ENCODE measurements at regions not wholly inside any gene's neighbourhood (a gene's known extent, or its start where the extent isn't known, plus 50 kb on each side); places are given as distances from the start of the nearest gene placed in this dataset.

- peaks cover 4% of the 10 kb centered on the region for H3K27me3 ChIP-seq (ENCODE audit: insufficient read depth, low read length)
- no peak for TF ChIP-seq EZH2 (IDR thresholded peaks at IDR 0.05; ENCODE audit: insufficient read depth, low read length)
- TF ChIP-seq CTCF (IDR thresholded peaks at IDR 0.05; ENCODE audit: insufficient read depth, low read depth, low read length) = no peak
- FAIRE-seq (no peak), DNase-seq (ENCODE audit: low read depth) (no peak)
- peaks cover 30% of the 10 kb centered on the region for H3K27me3 Mint-ChIP-seq (ENCODE audit: low read depth, unreplicated experiment)
- no peak overlapping the region for H3K4me3 ChIP-seq (ENCODE audit: insufficient read depth, low read depth, low read length)
- no peaks in the 10 kb centered on the region for H3K36me3 Mint-ChIP-seq (ENCODE audit: low read depth, unreplicated experiment)
- H3K4me3 Mint-ChIP-seq (ENCODE audit: unreplicated experiment) = no peak overlapping the region
- H3K9me3 ChIP-seq (ENCODE audit: insufficient read depth, low read depth, low read length) = no peaks in the 10 kb centered on the region
- no peaks in the 10 kb centered on the region for H3K36me3 ChIP-seq (ENCODE audit: insufficient read depth, low read length)
- peaks cover 9% of the 10 kb centered on the region for H3K4me1 Mint-ChIP-seq (ENCODE audit: low read depth, unreplicated experiment)
- no peak overlapping the region for H3K27ac ChIP-seq (ENCODE audit: low read depth, low read length)
- H2AFZ ChIP-seq (ENCODE audit: low read depth, low read length) = no peak overlapping the region
- no peak overlapping the region for H3K4me2 ChIP-seq (ENCODE audit: low read length)
- no peak overlapping the region for H3K9ac ChIP-seq (ENCODE audit: low read length)
- peaks cover 2% of the 10 kb centered on the region for H3K9me3 Mint-ChIP-seq (ENCODE audit: unreplicated experiment)
- no peaks in the 10 kb centered on the region for H4K20me1 ChIP-seq (ENCODE audit: insufficient read depth, low read length)
- H3K27ac Mint-ChIP-seq (ENCODE audit: unreplicated experiment) = no peak overlapping the region
- H3K4me1 ChIP-seq (ENCODE audit: insufficient read depth, low read length) = no peaks in the 10 kb centered on the region
- no peaks in the 10 kb centered on the region for H3K79me2 ChIP-seq (ENCODE audit: insufficient read depth, low read length)
These were observed 138.3 kb downstream of the FOXL1 start for GRCh38 chr16:86716649-86717048.

GRCh38 chr16:86718118-86718517 is 139.8 kb downstream of the FOXL1 start:
- no peaks in the 10 kb centered on the region for H3K9me3 Mint-ChIP-seq (ENCODE audit: unreplicated experiment)
- TF ChIP-seq CTCF (IDR thresholded peaks at IDR 0.05; ENCODE audit: insufficient read depth, low read depth, low read length) = no peak
- no peak for TF ChIP-seq EZH2 (IDR thresholded peaks at IDR 0.05; ENCODE audit: insufficient read depth, low read length)
- peaks cover 3% of the 10 kb centered on the region for H3K27me3 ChIP-seq (ENCODE audit: insufficient read depth, low read length)
- no peaks in the 10 kb centered on the region for H4K20me1 ChIP-seq (ENCODE audit: insufficient read depth, low read length)
- FAIRE-seq = no peak
- H3K36me3 Mint-ChIP-seq (ENCODE audit: low read depth, unreplicated experiment) = no peaks in the 10 kb centered on the region
- no peak overlapping the region for H3K4me2 ChIP-seq (ENCODE audit: low read length)
- H3K9me3 ChIP-seq (ENCODE audit: insufficient read depth, low read depth, low read length) = no peaks in the 10 kb centered on the region
- no peak for DNase-seq (ENCODE audit: low read depth)
- H3K27ac Mint-ChIP-seq (ENCODE audit: unreplicated experiment) = no peak overlapping the region
- no peaks in the 10 kb centered on the region for H3K4me1 ChIP-seq (ENCODE audit: insufficient read depth, low read length)
- no peak overlapping the region for H3K27ac ChIP-seq (ENCODE audit: low read depth, low read length)
- no peak overlapping the region for H3K4me3 ChIP-seq (ENCODE audit: insufficient read depth, low read depth, low read length)
- no peak overlapping the region for H3K4me3 Mint-ChIP-seq (ENCODE audit: unreplicated experiment)
- peaks cover 9% of the 10 kb centered on the region for H3K4me1 Mint-ChIP-seq (ENCODE audit: low read depth, unreplicated experiment)
- no peak overlapping the region for H3K9ac ChIP-seq (ENCODE audit: low read length)
- no peak overlapping the region for H2AFZ ChIP-seq (ENCODE audit: low read depth, low read length)
- no peaks in the 10 kb centered on the region for H3K79me2 ChIP-seq (ENCODE audit: insufficient read depth, low read length)
- no peaks in the 10 kb centered on the region for H3K36me3 ChIP-seq (ENCODE audit: insufficient read depth, low read length)
- peaks cover 32% of the 10 kb centered on the region for H3K27me3 Mint-ChIP-seq (ENCODE audit: low read depth, unreplicated experiment)

GRCh38 chr16:86722970-86723369 is 144.6 kb downstream of the FOXL1 start:
- Mint-ChIP-seq H3K4me3 (ENCODE audit: unreplicated experiment) (no peak overlapping the region), H3K27ac (ENCODE audit: unreplicated experiment) (no peak overlapping the region), H3K36me3 (ENCODE audit: low read depth, unreplicated experiment) (no peaks in the 10 kb centered on the region), H3K4me1 (ENCODE audit: low read depth, unreplicated experiment) (peaks cover 2% of the 10 kb centered on the region), H3K9me3 (ENCODE audit: unreplicated experiment) (no peaks in the 10 kb centered on the region), H3K27me3 (ENCODE audit: low read depth, unreplicated experiment) (peaks cover 47% of the 10 kb centered on the region)
- no peak for FAIRE-seq
- TF ChIP-seq EZH2 (IDR thresholded peaks at IDR 0.05; ENCODE audit: insufficient read depth, low read length) (no peak), CTCF (IDR thresholded peaks at IDR 0.05; ENCODE audit: insufficient read depth, low read depth, low read length) (no peak)
- H4K20me1 ChIP-seq (ENCODE audit: insufficient read depth, low read length) = no peaks in the 10 kb centered on the region
- H3K4me3 ChIP-seq (ENCODE audit: insufficient read depth, low read depth, low read length) = no peak overlapping the region
- no peaks in the 10 kb centered on the region for H3K4me1 ChIP-seq (ENCODE audit: insufficient read depth, low read length)
- no peak overlapping the region for H3K4me2 ChIP-seq (ENCODE audit: low read length)
- H3K27me3 ChIP-seq (ENCODE audit: insufficient read depth, low read length) = no peaks in the 10 kb centered on the region
- no peaks in the 10 kb centered on the region for H3K9me3 ChIP-seq (ENCODE audit: insufficient read depth, low read depth, low read length)
- H3K9ac ChIP-seq (ENCODE audit: low read length) = no peak overlapping the region
- H3K79me2 ChIP-seq (ENCODE audit: insufficient read depth, low read length) = no peaks in the 10 kb centered on the region
- no peak overlapping the region for H3K27ac ChIP-seq (ENCODE audit: low read depth, low read length)
- no peak for DNase-seq (ENCODE audit: low read depth)
- H2AFZ ChIP-seq (ENCODE audit: low read depth, low read length) = no peak overlapping the region
- H3K36me3 ChIP-seq (ENCODE audit: insufficient read depth, low read length) = no peaks in the 10 kb centered on the region

Measured in astrocyte (in vitro differentiated cells and primary cell).